ENCODE measurements at regions not wholly inside any gene's neighbourhood (a gene's known extent, or its start where the extent isn't known, plus 50 kb on each side); places are given as distances from the start of the nearest gene placed in this dataset.

GRCh38 chr2:167702227-167702626 lies 545.2 kb downstream of the STK39 start:
- H3K4me1 ChIP-seq (ENCODE audit: control insufficient read depth in 1 of 2, insufficient read depth in 2 of 2, low read length in 2 of 2): peaks cover 0 to 4% of the 10 kb centered on the region in 2 donors
- H3K4me3 ChIP-seq (replicated peaks in 1 of 3; ENCODE audit: low read depth in 2 of 3, low read length in 3 of 3): no peak overlapping the region
- H3K27me3 ChIP-seq (ENCODE audit: control insufficient read depth in 2 of 2, insufficient read depth in 2 of 2, low read length in 2 of 2): no peaks in the 10 kb centered on the region
- WGBS (ENCODE audit: insufficient coverage): no CpG with 5 or more reads among the region's 1 CpG
- no peaks in the 10 kb centered on the region for H3K36me3 ChIP-seq (replicated peaks in 1 of 2; ENCODE audit: control insufficient read depth in 1 of 2, insufficient read depth in 2 of 2, low read length in 2 of 2)
- TF ChIP-seq, protein P1, sequence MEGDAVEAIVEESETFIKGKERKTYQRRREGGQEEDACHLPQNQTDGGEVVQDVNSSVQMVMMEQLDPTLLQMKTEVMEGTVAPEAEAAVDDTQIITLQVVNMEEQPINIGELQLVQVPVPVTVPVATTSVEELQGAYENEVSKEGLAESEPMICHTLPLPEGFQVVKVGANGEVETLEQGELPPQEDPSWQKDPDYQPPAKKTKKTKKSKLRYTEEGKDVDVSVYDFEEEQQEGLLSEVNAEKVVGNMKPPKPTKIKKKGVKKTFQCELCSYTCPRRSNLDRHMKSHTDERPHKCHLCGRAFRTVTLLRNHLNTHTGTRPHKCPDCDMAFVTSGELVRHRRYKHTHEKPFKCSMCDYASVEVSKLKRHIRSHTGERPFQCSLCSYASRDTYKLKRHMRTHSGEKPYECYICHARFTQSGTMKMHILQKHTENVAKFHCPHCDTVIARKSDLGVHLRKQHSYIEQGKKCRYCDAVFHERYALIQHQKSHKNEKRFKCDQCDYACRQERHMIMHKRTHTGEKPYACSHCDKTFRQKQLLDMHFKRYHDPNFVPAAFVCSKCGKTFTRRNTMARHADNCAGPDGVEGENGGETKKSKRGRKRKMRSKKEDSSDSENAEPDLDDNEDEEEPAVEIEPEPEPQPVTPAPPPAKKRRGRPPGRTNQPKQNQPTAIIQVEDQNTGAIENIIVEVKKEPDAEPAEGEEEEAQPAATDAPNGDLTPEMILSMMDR (IDR thresholded peaks at IDR 0.05): no peak
- H3K9me3 ChIP-seq (replicated peaks in 1 of 2; ENCODE audit: control insufficient read depth in 1 of 2, insufficient read depth in 1 of 2, low read length in 2 of 2): no peaks in the 10 kb centered on the region
- no peak overlapping the region for H3K27ac Mint-ChIP-seq
- no peak overlapping the region for H2AFZ ChIP-seq (ENCODE audit: insufficient read depth, low read depth, low read length, poor library complexity, severe bottlenecking)
- H3K9ac ChIP-seq (ENCODE audit: insufficient read depth, low read length, poor library complexity, severe bottlenecking): no peak overlapping the region
- no peaks in the 10 kb centered on the region for H3K79me2 ChIP-seq (ENCODE audit: insufficient read depth, low read length)
- H3K4me1 Mint-ChIP-seq: peaks cover 5% of the 10 kb centered on the region
- no peaks in the 10 kb centered on the region for H3K27me3 Mint-ChIP-seq (ENCODE audit: low read depth in 3 of 3)
- DNase-seq: no peak
- H3K4me3 Mint-ChIP-seq: no peak overlapping the region
- peaks cover 0 to 6% (median 1%) of the 10 kb centered on the region in 7 donors for H3K9me3 Mint-ChIP-seq
- no peak overlapping the region for H3K27ac ChIP-seq (ENCODE audit: low read depth in 1 of 2, low read length in 2 of 2)
- H4K20me1 ChIP-seq (ENCODE audit: insufficient read depth, low read length): no peaks in the 10 kb centered on the region
- no peaks in the 10 kb centered on the region for H3K36me3 Mint-ChIP-seq
- intact Hi-C loops (cut with micrococcal nuclease): no loop called here
- H3K4me2 ChIP-seq (replicated peaks; ENCODE audit: extremely low read depth, low read length, poor library complexity, severe bottlenecking): no peak overlapping the region

DNA sequence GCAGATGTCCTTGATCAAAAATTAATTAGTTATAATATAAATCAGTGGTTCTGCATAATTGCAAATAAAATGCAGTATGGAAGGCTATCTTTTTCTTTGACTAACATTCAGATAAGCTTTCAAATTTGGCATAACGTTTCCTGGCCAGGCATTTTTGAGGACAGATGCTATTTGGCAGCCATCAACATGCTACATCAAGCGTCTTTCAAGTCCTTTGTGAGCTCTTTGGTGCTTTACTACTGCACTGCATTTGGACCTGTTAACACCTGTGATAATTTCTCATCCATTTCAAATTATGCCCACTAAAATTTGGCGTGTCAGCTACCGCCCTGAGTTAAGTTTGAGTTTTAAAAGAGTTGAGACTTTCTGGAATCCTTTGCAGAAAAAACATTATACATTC lies 545.7 kb downstream of the STK39 start:
- Histone ChIP-seq H2AFZ (ENCODE audit: insufficient read depth, low read depth, low read length, poor library complexity, severe bottlenecking) (no peak overlapping the region), H3K9me3 (replicated peaks in 1 of 2; ENCODE audit: control insufficient read depth in 1 of 2, insufficient read depth in 1 of 2, low read length in 2 of 2) (no peaks in the 10 kb centered on the region), H3K79me2 (ENCODE audit: insufficient read depth, low read length) (no peaks in the 10 kb centered on the region), H3K9ac (ENCODE audit: insufficient read depth, low read length, poor library complexity, severe bottlenecking) (no peak overlapping the region), H3K4me3 (replicated peaks in 1 of 3; ENCODE audit: low read depth in 2 of 3, low read length in 3 of 3) (no peak overlapping the region), H3K4me2 (replicated peaks; ENCODE audit: extremely low read depth, low read length, poor library complexity, severe bottlenecking) (no peak overlapping the region), H3K36me3 (replicated peaks in 1 of 2; ENCODE audit: control insufficient read depth in 1 of 2, insufficient read depth in 2 of 2, low read length in 2 of 2) (no peaks in the 10 kb centered on the region), H4K20me1 (ENCODE audit: insufficient read depth, low read length) (no peaks in the 10 kb centered on the region), H3K4me1 (ENCODE audit: control insufficient read depth in 1 of 2, insufficient read depth in 2 of 2, low read length in 2 of 2) (peaks cover 0 to 4% of the 10 kb centered on the region in 2 donors), H3K27ac (ENCODE audit: low read depth in 1 of 2, low read length in 2 of 2) (no peak overlapping the region), H3K27me3 (ENCODE audit: control insufficient read depth in 2 of 2, insufficient read depth in 2 of 2, low read length in 2 of 2) (no peaks in the 10 kb centered on the region)
- no peaks in the 10 kb centered on the region for H3K36me3 Mint-ChIP-seq
- TF ChIP-seq, protein P1 (IDR thresholded peaks at IDR 0.05): no peak
- H3K9me3 Mint-ChIP-seq: peaks cover 0 to 3% (median 1%) of the 10 kb centered on the region in 7 donors
- peaks cover 5% of the 10 kb centered on the region for H3K4me1 Mint-ChIP-seq
- H3K4me3 Mint-ChIP-seq: no peak overlapping the region
- no peaks in the 10 kb centered on the region for H3K27me3 Mint-ChIP-seq (ENCODE audit: low read depth in 3 of 3)
- 100% methylated on average over 2 of the region's 4 CpGs for WGBS (ENCODE audit: insufficient coverage)
- no peak for DNase-seq
- intact Hi-C loops (cut with micrococcal nuclease): no loop called here
- H3K27ac Mint-ChIP-seq: no peak overlapping the region

All from CD14-positive monocyte (primary cell).